Fibroblast of pulmonary artery (primary cell): ENCODE measurements at regions not wholly inside any gene's neighbourhood (a gene's known extent, or its start where the extent isn't known, plus 50 kb on each side); places are given as distances from the start of the nearest gene placed in this dataset.
"Not testable (repeated sequence)": the region's sequence is repeated elsewhere in the genome, so short reads cannot be mapped to it uniquely, and the experiment has no call there.

Source experiments
- DNase-seq: peaks from one replicate; pipeline ENCODE4 v3.0.0-alpha.2; 2010; ENCODE audit warnings: low read depth
- H3K4me3 ChIP-seq: replicated peaks from 2 replicates; pipeline ENCODE4 v1.5.1; 2011; ENCODE audit warnings: low read depth, mild to moderate bottlenecking, control low read depth, low read length, moderate library complexity
- CTCF ChIP-seq: IDR thresholded peaks from 2 replicates; pipeline ENCODE4 v1.5.1; 2011; ENCODE audit warnings: mild to moderate bottlenecking, control low read depth, low read length, inconsistent platforms; ENCODE audit errors: missing control alignments

DNA sequence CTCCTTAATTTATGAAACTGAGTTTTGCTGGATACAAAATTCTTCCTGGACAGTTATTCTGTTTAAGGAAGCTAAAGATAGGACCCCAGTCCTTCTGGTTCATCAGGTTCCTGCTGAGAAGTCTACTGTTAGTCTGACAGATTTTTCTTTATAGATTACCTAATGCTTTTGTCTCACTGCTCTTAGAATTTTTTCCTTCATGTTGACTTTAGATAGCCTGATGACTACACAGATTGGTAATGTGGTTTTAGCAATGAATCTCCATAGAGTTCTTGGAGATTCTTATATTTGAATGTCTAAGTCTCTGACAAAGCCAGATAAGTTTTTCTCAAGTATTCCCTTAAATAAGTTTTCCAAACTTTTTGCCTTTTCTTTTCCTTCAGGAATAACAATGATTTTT, 419.7 kb downstream of the CDH10 start:
- TF ChIP-seq CTCF = no peak
- no peak overlapping the region for H3K4me3 ChIP-seq
- DNase-seq = no peak

DNA sequence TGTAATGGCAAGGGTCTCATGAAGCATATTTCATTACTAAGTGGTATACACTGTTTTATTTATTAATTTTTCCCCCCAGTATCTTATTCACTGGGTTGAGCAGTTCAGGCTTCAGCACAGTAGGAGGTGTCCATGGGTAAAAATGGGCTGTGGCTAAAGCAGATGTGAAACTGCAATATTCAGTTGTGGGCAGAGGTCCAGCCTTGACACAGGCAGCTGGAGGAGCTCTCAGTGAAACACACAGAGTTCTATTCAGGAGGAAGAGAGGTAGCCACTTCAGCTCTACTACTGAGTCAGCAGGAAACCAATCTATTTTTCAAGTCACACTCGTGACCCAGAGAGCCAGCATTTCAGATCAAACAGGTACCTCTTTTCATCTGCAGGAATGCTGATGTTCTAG, 418.3 kb downstream of the CDH10 start:
- DNase-seq = peak; percentile 18
- no peak for TF ChIP-seq CTCF
- no peak overlapping the region for H3K4me3 ChIP-seq

GRCh38 chr5:24227881-24228280, 416.9 kb downstream of the CDH10 start:
- H3K4me3 ChIP-seq, DNase-seq: not testable (repeated sequence)

- DNase-seq = no peak
- no peak overlapping the region for H3K4me3 ChIP-seq
- no peak for TF ChIP-seq CTCF
These were observed 412.7 kb downstream of the CDH10 start for GRCh38 chr5:24232041-24232440.

- TF ChIP-seq CTCF = no peak
- H3K4me3 ChIP-seq = no peak overlapping the region
- no peak for DNase-seq
These were observed 411.8 kb downstream of the CDH10 start for GRCh38 chr5:24232929-24233498.

GRCh38 chr5:24235946-24236345, 408.8 kb downstream of the CDH10 start:
- DNase-seq = no peak
- TF ChIP-seq CTCF = no peak

GRCh38 chr5:24245821-24246220, 399.0 kb downstream of the CDH10 start:
- DNase-seq = no peak
- H3K4me3 ChIP-seq = no peak overlapping the region
- TF ChIP-seq CTCF = no peak

More at GRCh38 chr5:24235946-24236345, 408.8 kb downstream of the CDH10 start:
- no peak overlapping the region for H3K4me3 ChIP-seq
